ENCODE measurements at regions not wholly inside any gene's neighbourhood (a gene's known extent, or its start where the extent isn't known, plus 50 kb on each side); places are given as distances from the start of the nearest gene placed in this dataset.
"Not testable (repeated sequence)": the region's sequence is repeated elsewhere in the genome, so short reads cannot be mapped to it uniquely, and the experiment has no call there.

DNA sequence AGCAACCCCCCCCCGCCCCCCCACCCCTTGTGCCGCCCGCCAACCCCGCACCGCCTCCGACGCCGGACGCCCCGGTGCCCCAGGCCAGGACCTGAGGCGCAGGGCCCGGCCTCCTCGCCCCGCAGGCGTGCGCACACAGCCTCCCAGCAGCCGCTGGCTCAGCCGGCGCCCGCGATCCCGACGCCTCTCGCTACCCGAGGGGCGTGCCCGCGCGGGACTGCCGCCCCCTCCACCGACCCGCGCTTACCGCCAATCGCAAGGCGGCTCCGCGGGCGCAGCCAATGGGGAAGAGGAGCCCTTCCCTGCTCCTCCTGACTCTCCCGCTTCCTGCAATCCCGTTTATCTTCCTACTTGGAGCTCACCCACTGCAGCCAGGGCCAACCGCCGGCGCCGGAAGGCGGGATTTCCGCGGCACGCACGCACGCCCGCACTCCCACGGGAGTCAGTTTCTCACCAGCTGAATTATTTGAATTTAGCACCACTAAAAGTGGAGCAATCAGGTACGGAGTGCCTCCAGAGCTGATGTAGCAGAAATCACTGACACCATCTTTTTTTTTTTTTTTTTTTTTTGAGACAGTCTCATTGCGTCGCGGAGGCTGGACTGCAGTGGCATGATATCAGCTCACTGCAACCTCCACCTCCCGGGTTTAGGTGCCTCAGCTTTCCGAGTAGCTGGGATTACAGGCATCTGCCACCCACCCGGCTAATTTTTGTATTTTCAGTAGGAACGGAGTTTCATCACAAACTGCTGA is 65.0 kb upstream of the TP53TG3D start:
- H3K36me3 Mint-ChIP-seq; H3K4me3 Mint-ChIP-seq; H3K4me1 Mint-ChIP-seq (ENCODE audit: unreplicated experiment); DNase-seq (ENCODE audit: extremely low spot score, unreplicated experiment); H3K27ac Mint-ChIP-seq; H3K9me3 Mint-ChIP-seq; H3K27me3 Mint-ChIP-seq: not testable (repeated sequence)

DNA sequence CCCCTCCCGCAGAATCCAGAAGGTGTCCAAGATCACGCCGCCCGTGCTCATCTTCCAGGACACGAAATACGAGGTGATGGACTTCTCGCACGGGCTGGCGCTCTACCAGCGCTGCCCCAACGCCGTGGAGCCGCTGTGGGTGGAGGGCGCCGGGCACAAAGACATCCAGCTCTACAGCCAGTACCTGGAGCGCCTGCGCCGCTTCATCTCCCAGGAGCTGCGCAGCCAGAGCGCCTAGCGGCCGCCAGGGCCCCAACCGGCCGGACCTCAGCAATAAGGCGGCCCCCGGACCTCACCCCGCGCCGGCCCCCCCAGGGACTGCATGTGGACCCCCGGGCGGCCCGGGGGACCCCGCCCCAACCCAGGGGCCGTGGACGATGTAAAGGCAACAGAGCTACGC is 50.5 kb upstream of the TP53TG3D start:
- H3K4me3 Mint-ChIP-seq; H3K4me1 Mint-ChIP-seq (ENCODE audit: unreplicated experiment); H3K9me3 Mint-ChIP-seq; H3K27ac Mint-ChIP-seq; DNase-seq (ENCODE audit: extremely low spot score, unreplicated experiment); H3K36me3 Mint-ChIP-seq; H3K27me3 Mint-ChIP-seq: not testable (repeated sequence)
